CD4-positive, alpha-beta T cell treated with Interleukin-10 for 1 hour (primary cell): ENCODE measurements at regions not wholly inside any gene's neighbourhood (a gene's known extent, or its start where the extent isn't known, plus 50 kb on each side); places are given as distances from the start of the nearest gene placed in this dataset.
"Not testable (repeated sequence)": the region's sequence is repeated elsewhere in the genome, so short reads cannot be mapped to it uniquely, and the experiment has no call there.

Experiments
- DNase-seq: peaks from one replicate; pipeline ENCODE4 v3.0.0-alpha.2; 2020

DNA sequence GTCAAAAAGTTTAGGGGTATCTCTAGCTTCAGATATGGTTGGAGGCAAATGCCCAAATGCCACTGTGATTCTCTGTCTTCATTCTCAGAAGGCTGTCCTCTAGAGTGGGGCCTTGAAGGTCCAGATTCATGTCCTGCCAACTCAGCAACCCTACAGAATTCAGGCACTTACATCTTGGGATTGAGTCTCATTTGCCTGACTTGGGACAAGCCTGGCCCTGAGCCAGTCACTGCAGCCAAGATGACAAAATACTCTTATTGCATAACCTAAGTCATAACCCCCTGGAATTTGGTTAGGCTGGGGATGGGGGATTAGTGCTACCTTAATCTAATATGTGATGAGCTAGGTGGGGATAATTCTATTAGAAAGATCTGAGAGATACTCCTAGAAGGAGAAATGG lies 100.5 kb downstream of the AREG start:
- DNase-seq, result no peak

GRCh38 chr4:74546057-74546456 lies 101.1 kb downstream of the AREG start:
- DNase-seq, result no peak

DNA sequence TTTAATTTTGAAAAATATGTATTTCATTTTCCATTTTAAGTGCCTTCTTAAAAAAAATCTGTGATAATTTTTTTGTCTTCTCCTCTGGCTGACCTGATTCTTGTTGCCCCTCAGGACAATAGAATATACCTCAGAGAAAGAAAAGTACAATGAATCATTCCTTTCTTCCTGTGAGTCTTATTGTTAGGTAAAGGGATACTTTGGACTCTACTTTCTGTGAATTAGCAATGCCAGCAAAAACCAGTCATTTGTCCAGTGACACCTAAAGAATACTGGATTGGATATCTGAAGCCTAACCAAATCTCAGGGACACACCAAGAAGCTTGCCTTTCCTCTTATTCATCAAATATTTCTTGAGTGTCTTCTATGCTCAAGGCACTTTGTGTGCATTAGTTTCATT lies 102.1 kb downstream of the AREG start:
- no peak for DNase-seq

DNA sequence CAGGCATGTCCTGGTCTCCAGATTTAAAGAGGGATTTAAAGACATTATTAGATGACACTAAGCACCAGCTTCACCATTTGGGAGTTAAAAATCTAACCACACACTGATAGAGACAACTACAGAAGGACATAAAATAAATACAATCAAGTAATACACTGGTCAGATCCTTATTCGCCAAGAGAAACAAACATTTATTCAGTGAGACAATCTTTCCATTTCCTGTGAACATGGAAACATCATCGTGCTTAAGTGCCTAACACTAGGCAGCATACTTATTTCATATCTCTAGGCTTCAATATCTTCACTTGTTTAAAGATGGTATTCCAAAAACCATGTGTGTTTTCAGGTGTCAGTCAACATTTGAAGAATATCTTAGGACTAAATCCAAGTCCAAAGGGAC lies 103.6 kb downstream of the AREG start:
- DNase-seq, result no peak

- no peak for DNase-seq
Measured at GRCh38 chr4:74549936-74550335, 105.0 kb downstream of the AREG start.

GRCh38 chr4:74555231-74555630 lies 110.3 kb downstream of the AREG start:
- no peak for DNase-seq

- DNase-seq, result no peak
Measured at GRCh38 chr4:74555843-74556242, 110.9 kb downstream of the AREG start.

GRCh38 chr4:74559853-74560252 lies 114.9 kb downstream of the AREG start:
- no peak for DNase-seq

- no peak for DNase-seq
Measured at GRCh38 chr4:74567981-74568380, 123.0 kb downstream of the AREG start.

GRCh38 chr4:74570095-74570494 lies 125.2 kb downstream of the AREG start:
- no peak for DNase-seq

DNA sequence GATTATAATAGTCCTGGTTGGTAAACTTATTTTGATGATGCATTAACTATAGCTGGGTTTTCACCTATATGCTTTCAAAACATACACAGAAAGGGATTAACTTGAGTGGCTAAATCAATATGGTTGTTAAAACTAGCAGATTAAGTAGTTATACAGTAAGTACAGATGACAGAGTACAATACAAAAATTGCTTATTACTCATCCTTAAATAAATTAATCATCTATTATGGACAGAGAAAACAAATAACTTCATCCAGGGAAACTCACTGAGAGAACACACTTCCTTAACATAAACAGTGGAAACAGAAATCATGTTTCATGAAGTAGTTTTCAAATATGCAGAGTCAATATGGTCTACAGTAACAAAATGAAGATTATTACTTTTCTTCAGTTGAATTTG lies 133.4 kb downstream of the AREG start:
- DNase-seq, result no peak

DNA sequence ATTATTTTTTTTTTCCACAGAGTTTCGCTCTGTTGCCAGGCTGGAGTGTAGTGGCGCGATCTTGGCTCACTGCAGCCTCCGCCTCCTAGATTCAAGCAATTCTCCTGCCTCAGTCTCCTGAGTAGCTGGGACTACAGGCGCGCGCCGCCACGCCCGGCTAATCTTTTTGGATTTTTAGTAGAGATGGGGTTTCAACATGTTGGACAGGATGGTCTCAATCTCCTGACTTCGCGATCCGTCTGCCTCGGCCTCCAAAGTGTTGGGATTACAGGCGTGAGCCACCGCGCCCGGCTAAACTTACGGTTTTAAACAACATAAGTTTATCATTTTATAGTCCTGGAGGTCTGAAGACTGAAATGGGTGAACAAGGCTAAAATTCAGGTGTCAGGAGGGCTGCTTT lies 133.9 kb downstream of the AREG start:
- not testable (repeated sequence) for DNase-seq

GRCh38 chr4:74583089-74583700 lies 138.3 kb downstream of the AREG start:
- no peak for DNase-seq

GRCh38 chr4:74583757-74584156 lies 138.8 kb downstream of the AREG start:
- DNase-seq, result no peak

GRCh38 chr4:74588350-74588749 lies 143.4 kb downstream of the AREG start:
- DNase-seq, result no peak

DNA sequence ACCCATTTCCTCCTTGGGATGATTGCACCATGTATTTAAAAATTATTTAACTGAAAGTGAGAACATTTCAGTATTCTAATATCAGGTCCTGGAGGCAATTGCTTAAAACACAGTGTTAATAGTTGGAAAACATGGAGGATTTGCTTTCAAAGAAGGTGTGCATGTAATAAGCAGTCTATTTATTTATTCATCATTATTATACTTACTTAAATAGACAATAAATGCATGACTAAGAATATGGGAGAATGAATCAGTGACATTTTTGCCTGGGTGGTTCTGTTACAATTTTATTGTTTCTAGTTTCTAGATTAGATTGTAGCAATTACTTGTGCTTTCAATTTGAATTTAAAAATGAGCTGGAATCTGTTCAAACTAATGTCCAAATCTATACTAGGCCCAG lies 145.5 kb downstream of the AREG start:
- no peak for DNase-seq

DNA sequence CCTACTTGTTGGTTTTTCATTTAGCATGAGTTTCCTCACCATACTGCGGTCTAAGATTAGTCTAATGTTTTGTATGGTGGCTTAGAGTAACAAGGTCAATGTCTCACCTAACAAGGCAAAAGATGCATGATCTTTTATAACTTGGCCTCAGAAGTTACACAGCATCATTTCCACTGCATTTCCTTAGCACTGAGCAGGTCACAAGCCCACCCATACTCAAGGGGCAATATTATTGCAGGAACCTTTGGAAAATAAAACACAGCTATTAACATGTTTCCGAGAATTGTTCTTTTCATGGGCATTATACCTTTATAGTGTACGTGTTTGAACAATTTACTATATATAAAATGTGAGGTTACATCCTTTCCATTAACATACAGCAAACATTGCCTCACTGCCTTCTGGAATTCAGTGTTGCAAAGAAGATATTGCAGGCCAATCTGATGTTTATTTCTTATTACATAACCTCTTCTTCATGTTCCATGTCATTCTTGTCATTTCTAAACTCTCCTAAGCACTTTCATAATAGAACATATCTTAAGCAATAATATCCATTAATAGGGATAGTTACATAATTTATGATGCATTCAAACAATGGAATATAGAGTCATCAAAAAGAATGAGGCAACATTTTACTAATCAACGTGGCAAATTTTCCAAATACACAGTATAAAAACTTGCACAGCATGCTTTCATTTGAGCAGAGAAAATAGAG lies 153.8 kb downstream of the AREG start:
- no peak for DNase-seq

GRCh38 chr4:74603186-74603585 lies 158.2 kb downstream of the AREG start:
- DNase-seq, result no peak

- DNase-seq, result no peak
Measured at GRCh38 chr4:74608151-74608949, 163.4 kb downstream of the AREG start.

DNA sequence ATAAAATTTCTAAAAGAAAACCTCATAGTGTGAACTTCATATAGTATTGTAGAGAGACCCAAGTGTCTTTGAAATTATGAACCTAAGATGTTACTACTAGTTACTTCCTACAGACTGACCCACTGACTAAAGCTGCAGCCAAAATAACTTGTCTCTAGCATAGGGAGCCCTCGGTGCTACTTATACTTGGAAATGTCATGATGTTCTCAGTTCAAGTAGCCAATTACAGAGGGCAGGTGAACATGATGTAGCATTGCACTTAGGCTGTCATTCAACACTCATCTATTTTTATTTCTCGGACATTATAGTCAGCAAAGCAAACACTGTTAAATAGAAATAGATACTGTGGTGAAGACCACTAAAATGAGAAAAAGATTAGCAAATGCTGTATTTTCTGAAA lies 165.6 kb downstream of the AREG start:
- no peak for DNase-seq

DNA sequence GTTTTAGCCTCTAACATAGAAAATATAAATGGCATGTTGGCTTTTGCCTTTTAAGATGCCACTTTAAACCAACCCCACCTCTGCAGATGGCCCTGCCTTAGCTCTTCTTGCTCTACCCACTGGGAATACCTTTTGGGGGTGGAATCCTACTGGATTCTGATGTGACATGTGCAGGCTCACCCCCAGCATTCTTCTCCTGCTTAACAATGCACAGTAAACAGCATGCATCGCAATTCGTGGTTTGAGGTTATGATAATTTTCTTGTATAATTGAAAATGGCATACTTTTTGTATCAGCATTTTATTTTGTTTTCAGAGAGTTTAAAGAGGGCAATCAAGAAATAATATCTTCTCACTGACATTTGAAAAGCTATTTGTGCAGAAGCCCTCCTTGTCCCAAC lies 167.9 kb downstream of the AREG start:
- no peak for DNase-seq

- no peak for DNase-seq
Measured at GRCh38 chr4:74613266-74613665, 168.3 kb downstream of the AREG start.

GRCh38 chr4:74615411-74615810 lies 170.5 kb downstream of the AREG start:
- no peak for DNase-seq

DNA sequence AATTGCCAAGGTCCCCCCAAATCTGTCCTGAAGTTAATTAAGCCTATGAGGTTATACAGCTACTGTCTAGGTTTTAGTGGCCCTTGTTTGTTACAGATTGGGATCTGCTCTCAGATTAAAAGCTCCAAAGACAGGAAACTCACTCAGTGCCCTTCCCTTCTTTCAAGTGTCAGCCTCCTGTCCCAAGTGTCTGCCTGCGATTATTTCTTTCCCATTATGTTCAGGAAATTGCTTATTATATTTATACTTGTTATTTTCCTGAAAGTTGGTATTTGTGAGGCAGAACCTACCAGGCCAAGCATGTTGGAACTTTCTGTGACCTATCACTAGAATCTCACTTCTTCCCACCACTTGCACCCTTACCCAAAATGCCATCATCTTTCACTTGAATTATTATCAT lies 173.2 kb downstream of the AREG start:
- DNase-seq, result no peak
